Brain microvascular endothelial cell (primary cell): ENCODE measurements at regions not wholly inside any gene's neighbourhood (a gene's known extent, or its start where the extent isn't known, plus 50 kb on each side); places are given as distances from the start of the nearest gene placed in this dataset.

Source experiments
- DNase-seq: peaks from one replicate; pipeline ENCODE4 v3.0.0-alpha.2; 2020
- H3K27ac ChIP-seq: fragments of 250-450 bp; sonication (Bioruptor Pico); 2 replicates; pipeline ENCODE4 v1.5.1; 2020; ENCODE audit warnings: mild to moderate bottlenecking, moderate library complexity
- H3K27me3 ChIP-seq: fragments of 250-450 bp; sonication (Bioruptor Pico); replicated peaks from 2 replicates; pipeline ENCODE4 v1.5.1; 2020; ENCODE audit warnings: mild to moderate bottlenecking
- H3K36me3 ChIP-seq: fragments of 250-450 bp; sonication (Bioruptor Pico); replicated peaks from 2 replicates; pipeline ENCODE4 v1.5.1; 2020; ENCODE audit warnings: mild to moderate bottlenecking
- H3K4me3 ChIP-seq: 2 replicates; pipeline ENCODE4 v1.5.1; 2011; ENCODE audit warnings: low read depth, mild to moderate bottlenecking, control low read depth, low read length, moderate library complexity
- CTCF ChIP-seq: IDR thresholded peaks from 2 replicates; pipeline ENCODE4 v1.5.1; 2011; ENCODE audit warnings: low read depth, mild to moderate bottlenecking, moderate library complexity, low read length, control low read depth, inconsistent platforms; ENCODE audit errors: missing control alignments
- in situ Hi-C: cut with HindIII; loops from 2 replicates; pipeline ENCODE4 v1.10.0; 2017; ENCODE audit warnings: low sequenced_read_pairs, low pct_ligation_motif_present

- Histone ChIP-seq H3K27me3 (no peaks in the 10 kb centered on the region), H3K4me3 (no peak overlapping the region), H3K36me3 (no peaks in the 10 kb centered on the region), H3K27ac (no peak overlapping the region)
- in situ Hi-C loops, result no loop called here
- TF ChIP-seq CTCF, result no peak
- no peak for DNase-seq
Observed at GRCh38 chr4:104025251-104025650, 305.5 kb upstream of the TACR3 start.

- in situ Hi-C loops, result no loop called here
- H3K27me3 ChIP-seq, result no peaks in the 10 kb centered on the region
- H3K27ac ChIP-seq, result no peak overlapping the region
- no peak for DNase-seq
- TF ChIP-seq CTCF, result no peak
- H3K36me3 ChIP-seq, result no peaks in the 10 kb centered on the region
- no peak overlapping the region for H3K4me3 ChIP-seq
Observed at GRCh38 chr4:104022831-104023230, 303.0 kb upstream of the TACR3 start.

GRCh38 chr4:104022226-104022625 is 302.4 kb upstream of the TACR3 start:
- Histone ChIP-seq H3K4me3 (no peak overlapping the region), H3K27ac (no peak overlapping the region), H3K27me3 (no peaks in the 10 kb centered on the region), H3K36me3 (no peaks in the 10 kb centered on the region)
- in situ Hi-C loops, result no loop called here
- no peak for TF ChIP-seq CTCF
- DNase-seq, result no peak

GRCh38 chr4:104020641-104021040 is 300.9 kb upstream of the TACR3 start:
- no peak for TF ChIP-seq CTCF
- in situ Hi-C loops, result no loop called here
- DNase-seq, result no peak
- Histone ChIP-seq H3K27me3 (no peaks in the 10 kb centered on the region), H3K36me3 (no peaks in the 10 kb centered on the region), H3K4me3 (no peak overlapping the region), H3K27ac (no peak overlapping the region)

- Histone ChIP-seq H3K27ac (no peak overlapping the region), H3K36me3 (no peaks in the 10 kb centered on the region), H3K27me3 (no peaks in the 10 kb centered on the region), H3K4me3 (no peak overlapping the region)
- no peak for DNase-seq
- in situ Hi-C loops, result no loop called here
- TF ChIP-seq CTCF, result no peak
Observed at GRCh38 chr4:104017213-104017612, 297.4 kb upstream of the TACR3 start.

GRCh38 chr4:104015680-104016079 is 295.9 kb upstream of the TACR3 start:
- TF ChIP-seq CTCF, result peak; percentile 43
- no peak for DNase-seq
- H3K27ac ChIP-seq, result no peak overlapping the region
- no peaks in the 10 kb centered on the region for H3K36me3 ChIP-seq
- H3K4me3 ChIP-seq, result no peak overlapping the region
- no peaks in the 10 kb centered on the region for H3K27me3 ChIP-seq
- in situ Hi-C loops, result no loop called here
